Ishikawa (cell line): ENCODE measurements at regions not wholly inside any gene's neighbourhood (a gene's known extent, or its start where the extent isn't known, plus 50 kb on each side); places are given as distances from the start of the nearest gene placed in this dataset.

Experiments
- CREB1 ChIP-seq: IDR thresholded peaks from 2 replicates; pipeline ENCODE4 v1.6.1; 2012; ENCODE audit warnings: low read depth
- EP300 ChIP-seq: IDR thresholded peaks from 2 replicates; pipeline ENCODE4 v1.6.1; 2012; ENCODE audit warnings: borderline replicate concordance
- RAD21 ChIP-seq: IDR thresholded peaks from 2 replicates; pipeline ENCODE4 v1.6.1; 2012; ENCODE audit warnings: low read depth
- YY1 ChIP-seq: IDR thresholded peaks from 2 replicates; pipeline ENCODE4 v1.6.1; 2012; ENCODE audit warnings: low read depth
- ZBTB7A ChIP-seq: IDR thresholded peaks from 2 replicates; pipeline ENCODE4 v1.6.1; 2012; ENCODE audit warnings: low read depth
- TF ChIP-seq, protein P1 (sequence below): IDR thresholded peaks from 2 replicates; pipeline ENCODE4 v1.6.1; 2012
- TF ChIP-seq, protein P2 (sequence below): IDR thresholded peaks from 2 replicates; pipeline ENCODE4 v1.6.1; 2012
- TF ChIP-seq, protein P3 (sequence below): IDR thresholded peaks from 2 replicates; pipeline ENCODE4 v1.6.1; 2012; ENCODE audit warnings: low read depth, mild to moderate bottlenecking

DNA sequence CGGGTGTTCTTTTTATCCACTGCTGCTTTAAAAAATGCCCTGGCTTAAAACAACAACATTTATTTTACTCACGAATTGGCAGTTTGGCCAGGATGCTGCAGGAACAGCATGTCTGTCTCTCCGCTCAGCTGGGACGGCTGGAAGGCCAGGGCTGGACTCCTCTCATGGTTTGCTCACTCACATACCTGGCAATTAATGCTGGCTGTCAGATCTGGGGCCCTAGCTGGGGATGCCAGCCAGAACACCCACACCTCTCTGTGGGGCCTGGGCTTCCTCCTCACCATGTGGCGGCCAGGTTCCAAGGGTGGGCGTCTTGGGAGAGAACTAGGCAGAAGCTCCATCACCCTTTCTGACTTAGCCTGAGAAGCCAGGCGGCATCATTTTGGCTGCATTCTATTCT, 189.1 kb upstream of the IL12B start:
- TF ChIP-seq, protein P1, sequence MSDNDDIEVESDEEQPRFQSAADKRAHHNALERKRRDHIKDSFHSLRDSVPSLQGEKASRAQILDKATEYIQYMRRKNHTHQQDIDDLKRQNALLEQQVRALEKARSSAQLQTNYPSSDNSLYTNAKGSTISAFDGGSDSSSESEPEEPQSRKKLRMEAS = no peak
- TF ChIP-seq, protein P2, sequence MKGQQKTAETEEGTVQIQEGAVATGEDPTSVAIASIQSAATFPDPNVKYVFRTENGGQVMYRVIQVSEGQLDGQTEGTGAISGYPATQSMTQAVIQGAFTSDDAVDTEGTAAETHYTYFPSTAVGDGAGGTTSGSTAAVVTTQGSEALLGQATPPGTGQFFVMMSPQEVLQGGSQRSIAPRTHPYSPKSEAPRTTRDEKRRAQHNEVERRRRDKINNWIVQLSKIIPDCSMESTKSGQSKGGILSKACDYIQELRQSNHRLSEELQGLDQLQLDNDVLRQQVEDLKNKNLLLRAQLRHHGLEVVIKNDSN = no peak
- TF ChIP-seq RAD21 = no peak
- TF ChIP-seq EP300 = no peak
- no peak for TF ChIP-seq ZBTB7A
- TF ChIP-seq YY1 = no peak
- TF ChIP-seq CREB1 = no peak
- TF ChIP-seq, protein P3, sequence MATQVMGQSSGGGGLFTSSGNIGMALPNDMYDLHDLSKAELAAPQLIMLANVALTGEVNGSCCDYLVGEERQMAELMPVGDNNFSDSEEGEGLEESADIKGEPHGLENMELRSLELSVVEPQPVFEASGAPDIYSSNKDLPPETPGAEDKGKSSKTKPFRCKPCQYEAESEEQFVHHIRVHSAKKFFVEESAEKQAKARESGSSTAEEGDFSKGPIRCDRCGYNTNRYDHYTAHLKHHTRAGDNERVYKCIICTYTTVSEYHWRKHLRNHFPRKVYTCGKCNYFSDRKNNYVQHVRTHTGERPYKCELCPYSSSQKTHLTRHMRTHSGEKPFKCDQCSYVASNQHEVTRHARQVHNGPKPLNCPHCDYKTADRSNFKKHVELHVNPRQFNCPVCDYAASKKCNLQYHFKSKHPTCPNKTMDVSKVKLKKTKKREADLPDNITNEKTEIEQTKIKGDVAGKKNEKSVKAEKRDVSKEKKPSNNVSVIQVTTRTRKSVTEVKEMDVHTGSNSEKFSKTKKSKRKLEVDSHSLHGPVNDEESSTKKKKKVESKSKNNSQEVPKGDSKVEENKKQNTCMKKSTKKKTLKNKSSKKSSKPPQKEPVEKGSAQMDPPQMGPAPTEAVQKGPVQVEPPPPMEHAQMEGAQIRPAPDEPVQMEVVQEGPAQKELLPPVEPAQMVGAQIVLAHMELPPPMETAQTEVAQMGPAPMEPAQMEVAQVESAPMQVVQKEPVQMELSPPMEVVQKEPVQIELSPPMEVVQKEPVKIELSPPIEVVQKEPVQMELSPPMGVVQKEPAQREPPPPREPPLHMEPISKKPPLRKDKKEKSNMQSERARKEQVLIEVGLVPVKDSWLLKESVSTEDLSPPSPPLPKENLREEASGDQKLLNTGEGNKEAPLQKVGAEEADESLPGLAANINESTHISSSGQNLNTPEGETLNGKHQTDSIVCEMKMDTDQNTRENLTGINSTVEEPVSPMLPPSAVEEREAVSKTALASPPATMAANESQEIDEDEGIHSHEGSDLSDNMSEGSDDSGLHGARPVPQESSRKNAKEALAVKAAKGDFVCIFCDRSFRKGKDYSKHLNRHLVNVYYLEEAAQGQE = no peak
